H1 (cell line): ENCODE measurements at regions not wholly inside any gene's neighbourhood (a gene's known extent, or its start where the extent isn't known, plus 50 kb on each side); places are given as distances from the start of the nearest gene placed in this dataset.

ENCODE experiments used
- MAX ChIP-seq: IDR thresholded peaks from 2 replicates; pipeline ENCODE4 v1.6.1; 2012; ENCODE audit warnings: inconsistent platforms
- SRF ChIP-seq: IDR thresholded peaks from 2 replicates; pipeline ENCODE4 v1.6.1; 2011; ENCODE audit warnings: mild to moderate bottlenecking, low read depth, low read length, moderate library complexity

- TF ChIP-seq MAX: no peak
- no peak for TF ChIP-seq SRF
Observed at GRCh38 chr2:225288986-225289385, 110.5 kb upstream of the NYAP2 start (continued).
